ENCODE measurements at regions not wholly inside any gene's neighbourhood (a gene's known extent, or its start where the extent isn't known, plus 50 kb on each side); places are given as distances from the start of the nearest gene placed in this dataset.
A peak's percentile ranks its signal among the peaks of the same experiment; 100 is the strongest.

GRCh38 chr2:15084826-15085489, 452.4 kb downstream of the LRATD1 start:
- FAIRE-seq (no peak), DNase-seq (ENCODE audit: insufficient read length, low spot score) (no peak)
- TF ChIP-seq CTCF (IDR thresholded peaks at IDR 0.05; ENCODE audit: insufficient read depth, missing control alignments) = no peak

DNA sequence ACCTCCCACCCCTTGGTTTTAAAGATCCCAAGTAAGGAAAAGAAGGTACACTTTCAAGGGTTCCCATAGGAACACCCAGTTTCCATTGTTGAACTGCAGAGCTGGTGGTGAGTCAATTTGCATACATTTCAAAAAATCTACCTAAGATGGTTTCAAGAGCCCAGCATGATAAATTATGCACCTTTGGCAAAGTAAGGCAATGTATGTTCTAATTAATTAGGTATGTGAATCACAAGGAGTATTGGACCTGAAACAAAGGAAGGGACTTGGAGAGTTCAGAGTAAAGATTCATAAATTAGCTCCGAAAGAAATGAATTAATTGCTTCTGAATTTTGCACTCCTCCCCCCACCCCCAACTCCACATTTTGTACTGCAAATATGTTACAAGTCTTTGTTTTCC, 459.7 kb downstream of the LRATD1 start:
- TF ChIP-seq CTCF (IDR thresholded peaks at IDR 0.05; ENCODE audit: insufficient read depth, missing control alignments) = no peak
- FAIRE-seq (no peak), DNase-seq (ENCODE audit: insufficient read length, low spot score) (no peak)

- peak; percentile 73 for FAIRE-seq
- TF ChIP-seq CTCF (IDR thresholded peaks at IDR 0.05; ENCODE audit: insufficient read depth, missing control alignments) = no peak
- peak; percentile 37 for DNase-seq (ENCODE audit: insufficient read length, low spot score)
Measured at GRCh38 chr2:15092691-15093090, 460.2 kb downstream of the LRATD1 start.

GRCh38 chr2:15094161-15094560, 461.6 kb downstream of the LRATD1 start:
- no peak for TF ChIP-seq CTCF (IDR thresholded peaks at IDR 0.05; ENCODE audit: insufficient read depth, missing control alignments)
- FAIRE-seq (no peak), DNase-seq (ENCODE audit: insufficient read length, low spot score) (no peak)

GRCh38 chr2:15096873-15097272, 464.3 kb downstream of the NBAS start:
- TF ChIP-seq CTCF (IDR thresholded peaks at IDR 0.05; ENCODE audit: insufficient read depth, missing control alignments) = no peak
- FAIRE-seq (no peak), DNase-seq (ENCODE audit: insufficient read length, low spot score) (no peak)

GRCh38 chr2:15107137-15107536, 454.0 kb downstream of the NBAS start:
- no peak for TF ChIP-seq CTCF (IDR thresholded peaks at IDR 0.05; ENCODE audit: insufficient read depth, missing control alignments)
- DNase-seq (ENCODE audit: insufficient read length, low spot score) (no peak), FAIRE-seq (no peak)

DNA sequence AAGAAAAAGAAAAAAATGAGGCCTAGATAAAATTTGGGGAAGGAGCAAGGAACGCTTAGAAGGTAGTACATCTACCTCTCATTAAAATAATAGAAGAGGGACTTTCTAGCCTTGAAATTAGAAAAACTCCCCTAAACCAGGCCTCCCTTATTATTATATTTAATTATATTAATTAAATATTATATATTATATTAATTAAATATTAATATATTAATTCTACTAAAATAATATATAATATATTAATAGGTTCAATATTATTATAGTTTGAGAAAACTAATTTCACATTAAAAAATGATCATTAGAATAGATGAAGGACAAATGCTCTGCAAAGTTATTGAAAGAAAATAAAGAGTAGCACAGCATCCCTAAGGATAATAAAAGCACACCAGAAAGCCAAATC, 449.4 kb downstream of the NBAS start:
- no peak for TF ChIP-seq CTCF (IDR thresholded peaks at IDR 0.05; ENCODE audit: insufficient read depth, missing control alignments)
- DNase-seq (ENCODE audit: insufficient read length, low spot score) = no peak
- no peak for FAIRE-seq

All from D721Med (cell line).